Esophagus muscularis mucosa (tissue), 4 donors: ENCODE measurements at regions not wholly inside any gene's neighbourhood (a gene's known extent, or its start where the extent isn't known, plus 50 kb on each side); places are given as distances from the start of the nearest gene placed in this dataset.

ENCODE experiments used
- DNase-seq: peaks from one replicate; pipeline ENCODE4 v3.0.0-alpha.2; 2017; ENCODE audit errors: extremely low spot score
- H3K27ac ChIP-seq, 4 donors: fragments of 200-600 bp; sonication (generic); replicated peaks in 1 of 4; 1 replicate in 3 of 4; 2 replicates in 1 of 4; pipeline ENCODE4 v1.5.1; 2016 to 2019; ENCODE audit warnings: mild to moderate bottlenecking in 1 of 4
- H3K27me3 ChIP-seq, 4 donors: fragments of 200-600 bp; sonication (generic); one replicate each; pipeline versions ENCODE4 v1.5.1 to v1.6.0; 2016 to 2019
- H3K36me3 ChIP-seq, 4 donors: fragments of 200-600 bp; sonication (generic); one replicate each; pipeline ENCODE4 v1.5.1; 2016 to 2019
- H3K4me1 ChIP-seq, 4 donors: fragments of 200-600 bp; sonication (generic); one replicate each; pipeline ENCODE4 v1.5.1; 2016 to 2019
- H3K4me3 ChIP-seq, 4 donors: fragments of 200-600 bp; sonication (generic); 1 replicate in 2 of 4; 2 replicates in 2 of 4; pipeline ENCODE4 v1.5.1; 2016 to 2019; ENCODE audit warnings: mild to moderate bottlenecking in 4 of 4, moderate library complexity in 1 of 4
- H3K9me3 ChIP-seq, 4 donors: fragments of 200-600 bp; sonication (generic); 1 replicate in 3 of 4; 2 replicates in 1 of 4; pipeline ENCODE4 v1.5.1; 2016 to 2019
- EP300 ChIP-seq: sonication (generic); formaldehyde crosslinking; IDR thresholded peaks from one replicate; pipeline ENCODE4 v1.6.1; 2017; ENCODE audit warnings: antibody characterized with exemption
- POLR2A ChIP-seq: fragments of 450-650 bp; IDR thresholded peaks from one replicate; pipeline ENCODE4 v1.6.1; 2017; ENCODE audit warnings: antibody characterized with exemption, moderate library complexity, mild to moderate bottlenecking, low read depth
- POLR2AphosphoS5 ChIP-seq, 2 donors: sonication (generic); formaldehyde crosslinking; IDR thresholded peaks; one replicate each; pipeline ENCODE4 v1.6.1; 2017; ENCODE audit warnings: antibody characterized with exemption in 2 of 2
- WGBS: methylation state at CpG from one replicate; pipeline ENCODE4 v1.1.5; 2018; 5-methylcytosine and 5-hydroxymethylcytosine counted together
- intact Hi-C: fragments of 100-400 bp; cut with DNase I; formaldehyde crosslinking; loops from one replicate; pipeline ENCODE4 v1.15.1; 2023
- TF ChIP-seq, protein P1 (sequence below), 3 experiments: fragments of 200-600 bp in 2 of 3; fragments of 450-650 bp in 1 of 3; sonication (generic) in 2 of 3; IDR thresholded peaks; one replicate each; pipeline ENCODE4 v1.5.1; 2017 to 2019; ENCODE audit warnings: antibody characterized with exemption in 3 of 3, mild to moderate bottlenecking in 2 of 3, moderate library complexity in 1 of 3

DNA sequence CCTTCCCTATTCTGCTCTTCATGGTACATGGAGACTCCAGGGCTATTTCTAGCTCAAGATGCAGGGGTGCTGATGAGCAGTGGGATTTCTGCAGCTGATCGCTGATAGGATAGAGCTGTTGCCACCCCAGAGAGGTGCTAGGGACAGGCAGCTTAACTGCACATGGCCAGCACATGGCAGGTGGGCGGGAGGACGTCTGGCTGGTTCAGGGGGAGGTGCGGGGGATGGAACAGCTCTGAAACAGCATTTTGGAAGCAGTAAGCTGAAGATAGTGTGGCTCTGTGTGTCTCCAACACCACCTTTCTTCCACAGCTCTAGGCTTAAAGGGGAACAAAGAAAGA lies 151.9 kb upstream of the PELI1 start:
- Histone ChIP-seq H3K9me3 (no peaks in the 10 kb centered on the region), H3K4me1 (no peaks in the 10 kb centered on the region), H3K36me3 (no peaks in the 10 kb centered on the region), H3K4me3 (no peak overlapping the region), H3K27me3 (no peaks in the 10 kb centered on the region), H3K27ac (no peak overlapping the region)
- intact Hi-C loops, result no loop called here
- peak; percentile 86 for DNase-seq
- WGBS, result 50% methylated on average over 4 of the region's 4 CpGs
- TF ChIP-seq POLR2AphosphoS5 (IDR thresholded peaks at IDR 0.05) (no peak), EP300 (no peak), POLR2A (no peak)
- TF ChIP-seq, protein P1, sequence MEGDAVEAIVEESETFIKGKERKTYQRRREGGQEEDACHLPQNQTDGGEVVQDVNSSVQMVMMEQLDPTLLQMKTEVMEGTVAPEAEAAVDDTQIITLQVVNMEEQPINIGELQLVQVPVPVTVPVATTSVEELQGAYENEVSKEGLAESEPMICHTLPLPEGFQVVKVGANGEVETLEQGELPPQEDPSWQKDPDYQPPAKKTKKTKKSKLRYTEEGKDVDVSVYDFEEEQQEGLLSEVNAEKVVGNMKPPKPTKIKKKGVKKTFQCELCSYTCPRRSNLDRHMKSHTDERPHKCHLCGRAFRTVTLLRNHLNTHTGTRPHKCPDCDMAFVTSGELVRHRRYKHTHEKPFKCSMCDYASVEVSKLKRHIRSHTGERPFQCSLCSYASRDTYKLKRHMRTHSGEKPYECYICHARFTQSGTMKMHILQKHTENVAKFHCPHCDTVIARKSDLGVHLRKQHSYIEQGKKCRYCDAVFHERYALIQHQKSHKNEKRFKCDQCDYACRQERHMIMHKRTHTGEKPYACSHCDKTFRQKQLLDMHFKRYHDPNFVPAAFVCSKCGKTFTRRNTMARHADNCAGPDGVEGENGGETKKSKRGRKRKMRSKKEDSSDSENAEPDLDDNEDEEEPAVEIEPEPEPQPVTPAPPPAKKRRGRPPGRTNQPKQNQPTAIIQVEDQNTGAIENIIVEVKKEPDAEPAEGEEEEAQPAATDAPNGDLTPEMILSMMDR (IDR thresholded peaks at IDR 0.05), result no peak

DNA sequence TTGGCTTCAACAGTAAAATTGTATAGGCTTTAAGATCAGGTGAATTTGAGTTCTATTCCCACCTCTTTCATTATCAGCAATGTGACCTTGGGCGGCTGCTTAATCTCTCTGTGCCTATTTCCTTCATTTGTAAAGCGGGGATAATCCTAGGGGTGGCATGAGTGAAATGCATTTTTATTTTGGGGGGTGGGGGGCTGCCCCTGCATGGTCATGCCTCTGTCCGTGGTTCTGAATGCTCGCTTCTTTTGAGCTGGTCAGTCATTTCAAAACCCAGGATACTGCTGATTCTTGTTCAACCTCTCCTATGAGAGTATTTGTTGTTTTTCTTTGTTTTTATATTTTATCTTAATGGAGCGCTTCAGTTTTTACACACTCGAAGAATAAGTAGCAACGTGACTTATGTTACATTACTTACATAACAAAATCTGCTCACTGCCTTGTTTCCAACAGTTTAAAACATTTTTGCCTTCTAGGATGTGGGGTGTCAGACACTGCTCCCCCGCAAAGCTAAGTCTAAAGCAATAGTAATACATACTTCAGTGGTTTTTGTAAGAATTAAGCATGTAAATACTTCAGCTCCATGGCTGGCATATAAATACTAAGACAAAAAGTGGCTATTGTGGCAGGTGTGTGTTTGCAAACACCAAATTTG lies 152.6 kb upstream of the PELI1 start:
- 93% methylated on average over 8 of the region's 8 CpGs for WGBS
- no peak overlapping the region for H3K4me3 ChIP-seq
- no peaks in the 10 kb centered on the region for H3K27me3 ChIP-seq
- no peaks in the 10 kb centered on the region for H3K4me1 ChIP-seq
- intact Hi-C loops, result no loop called here
- no peaks in the 10 kb centered on the region for H3K9me3 ChIP-seq
- no peaks in the 10 kb centered on the region for H3K36me3 ChIP-seq
- TF ChIP-seq POLR2AphosphoS5 (IDR thresholded peaks at IDR 0.05) (no peak), EP300 (no peak), POLR2A (no peak)
- TF ChIP-seq, protein P1 (IDR thresholded peaks at IDR 0.05), result no peak
- peak; percentile 24 for DNase-seq
- no peak overlapping the region for H3K27ac ChIP-seq

DNA sequence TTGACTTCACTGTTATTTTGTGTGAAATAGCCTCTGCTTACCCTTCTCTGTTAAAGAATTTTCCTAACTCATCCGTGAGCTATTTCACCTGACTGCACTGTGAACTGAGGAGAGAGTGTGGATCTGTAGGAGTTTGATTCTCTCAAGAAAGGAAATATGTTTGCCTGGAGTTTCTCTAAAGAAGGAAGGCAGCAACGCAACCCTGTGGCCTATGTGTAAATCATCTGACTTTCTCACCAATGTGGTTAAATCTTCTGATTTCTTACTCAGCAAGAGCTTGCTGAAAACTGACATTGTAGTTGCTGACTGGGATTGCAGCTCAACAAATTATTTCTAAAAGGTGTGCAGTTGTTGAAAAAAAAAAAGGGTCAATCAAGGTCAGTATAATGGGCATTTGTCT lies 153.9 kb upstream of the PELI1 start:
- Histone ChIP-seq H3K4me1 (no peaks in the 10 kb centered on the region), H3K36me3 (no peaks in the 10 kb centered on the region), H3K4me3 (no peak overlapping the region), H3K27me3 (no peaks in the 10 kb centered on the region), H3K27ac (no peak overlapping the region), H3K9me3 (no peaks in the 10 kb centered on the region)
- DNase-seq, result peak; percentile 24
- 81% methylated on average over 2 of the region's 2 CpGs for WGBS
- TF ChIP-seq EP300 (no peak), POLR2AphosphoS5 (IDR thresholded peaks at IDR 0.05) (no peak), POLR2A (no peak)
- TF ChIP-seq, protein P1 (IDR thresholded peaks at IDR 0.05), result no peak
- intact Hi-C loops, result no loop called here

- Histone ChIP-seq H3K4me1 (no peaks in the 10 kb centered on the region), H3K4me3 (no peak overlapping the region), H3K27ac (no peak overlapping the region), H3K27me3 (no peaks in the 10 kb centered on the region), H3K9me3 (peaks cover 0 to under 1% (median 0%) of the 10 kb centered on the region in 4 donors), H3K36me3 (no peaks in the 10 kb centered on the region)
- no peak for DNase-seq
- TF ChIP-seq POLR2AphosphoS5 (IDR thresholded peaks at IDR 0.05) (no peak), POLR2A (no peak), EP300 (no peak)
- TF ChIP-seq, protein P1 (IDR thresholded peaks at IDR 0.05), result no peak
- intact Hi-C loops, result no loop called here
- WGBS, result 86% methylated on average over 3 of the region's 3 CpGs
Measured at GRCh38 chr2:64300066-64300465, 153.9 kb upstream of the LGALSL start.

DNA sequence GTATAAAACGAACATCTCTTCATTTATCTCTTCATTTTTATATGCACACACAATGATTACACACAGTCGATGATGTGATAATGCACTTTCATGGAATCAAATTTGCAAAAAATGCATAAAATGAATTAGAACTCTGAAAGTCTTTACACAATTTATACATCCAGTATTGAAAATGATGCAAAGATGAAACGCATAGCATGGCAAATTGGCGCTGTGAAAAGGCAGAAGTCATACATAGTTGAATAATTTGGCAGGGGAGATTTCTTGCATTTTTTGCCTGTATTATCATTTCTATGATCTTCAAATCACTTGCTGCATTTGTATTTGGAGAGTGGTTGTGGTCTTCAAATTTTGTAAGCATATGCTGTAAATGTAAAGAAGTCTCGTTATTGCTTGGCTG lies 150.7 kb upstream of the LGALSL start:
- Histone ChIP-seq H3K27me3 (no peaks in the 10 kb centered on the region), H3K4me1 (no peaks in the 10 kb centered on the region), H3K27ac (no peak overlapping the region), H3K4me3 (no peak overlapping the region), H3K9me3 (peaks cover 0 to 9% (median 3%) of the 10 kb centered on the region in 4 donors), H3K36me3 (no peaks in the 10 kb centered on the region)
- DNase-seq, result no peak
- TF ChIP-seq POLR2A (no peak), EP300 (no peak), POLR2AphosphoS5 (IDR thresholded peaks at IDR 0.05) (no peak)
- TF ChIP-seq, protein P1 (IDR thresholded peaks at IDR 0.05), result no peak
- 97% methylated on average over 5 of the region's 5 CpGs for WGBS
- intact Hi-C loops, result no loop called here
